ENCODE measurements at regions not wholly inside any gene's neighbourhood (a gene's known extent, or its start where the extent isn't known, plus 50 kb on each side); places are given as distances from the start of the nearest gene placed in this dataset.

DNA sequence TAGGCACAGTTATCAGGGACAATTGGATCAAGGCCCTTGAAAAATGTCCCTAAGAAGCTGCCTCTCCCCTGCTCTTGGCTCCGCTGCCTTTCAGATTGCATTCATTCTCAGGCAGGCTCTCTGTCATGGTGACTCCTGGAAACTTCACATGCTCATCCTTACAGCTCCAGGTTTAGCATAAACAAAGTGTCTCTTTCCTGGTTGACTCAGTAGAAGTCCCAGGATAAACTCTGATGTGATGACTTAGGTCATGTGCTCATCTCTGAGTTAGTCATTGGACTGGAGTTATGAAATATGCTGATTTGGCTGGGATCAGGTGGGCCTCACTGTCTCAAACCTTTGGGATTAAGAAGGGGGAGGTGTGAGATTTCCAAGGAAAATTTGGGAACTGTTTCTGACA lies 243.8 kb downstream of the ZNF621 start:
- no peak overlapping the region for H3K27ac Mint-ChIP-seq
- no peaks in the 10 kb centered on the region for H3K4me1 Mint-ChIP-seq (ENCODE audit: low read depth)
- peaks cover 3% of the 10 kb centered on the region for H3K9me3 Mint-ChIP-seq
- peaks cover 4% of the 10 kb centered on the region for H3K27me3 Mint-ChIP-seq
- no peak overlapping the region for H3K4me3 Mint-ChIP-seq
- no peaks in the 10 kb centered on the region for H3K36me3 Mint-ChIP-seq (ENCODE audit: low read depth)

DNA sequence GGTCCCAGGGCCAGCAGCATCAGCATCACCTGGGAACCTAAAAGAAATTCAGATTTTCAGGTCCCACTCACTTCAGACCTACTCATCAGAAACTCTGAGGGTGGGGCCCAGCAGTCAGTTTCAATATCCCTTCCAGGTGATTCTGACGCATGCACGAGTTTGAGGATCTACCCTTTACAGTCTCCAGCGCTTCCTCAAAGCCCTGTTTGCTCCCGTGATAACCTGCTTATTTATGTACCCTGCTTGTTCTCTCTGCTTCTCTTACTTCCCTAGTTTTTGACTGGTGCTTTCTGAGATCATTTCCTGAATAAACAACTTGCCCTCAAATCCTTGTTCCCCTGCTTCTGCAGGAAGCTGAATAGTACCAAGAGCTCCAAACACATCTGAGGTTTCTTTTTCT lies 245.3 kb downstream of the ZNF621 start:
- Mint-ChIP-seq H3K4me1 (ENCODE audit: low read depth) (no peaks in the 10 kb centered on the region), H3K27me3 (peaks cover 4% of the 10 kb centered on the region), H3K4me3 (no peak overlapping the region), H3K36me3 (ENCODE audit: low read depth) (no peaks in the 10 kb centered on the region), H3K9me3 (no peaks in the 10 kb centered on the region), H3K27ac (no peak overlapping the region)

DNA sequence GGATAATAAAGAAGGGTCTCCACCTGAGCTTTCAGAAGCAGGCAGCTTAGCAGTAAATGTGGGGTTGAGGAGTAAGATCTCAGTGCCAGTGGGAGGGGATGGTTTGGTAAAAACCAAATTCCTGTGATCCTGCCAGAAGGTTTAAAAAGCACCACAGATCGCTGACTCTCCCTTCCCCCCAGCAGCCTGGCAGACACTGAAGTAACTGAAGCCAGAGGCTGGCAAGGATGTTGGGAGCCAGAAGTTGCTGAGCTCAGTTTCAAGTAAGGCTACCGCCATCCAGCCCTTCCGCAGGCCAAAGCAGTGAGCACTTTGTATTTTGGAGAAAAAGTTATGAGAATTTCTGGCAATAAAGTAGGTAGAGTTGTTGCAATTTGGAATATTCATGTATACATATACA lies 246.4 kb downstream of the ZNF621 start:
- no peaks in the 10 kb centered on the region for H3K36me3 Mint-ChIP-seq (ENCODE audit: low read depth)
- peaks cover 10% of the 10 kb centered on the region for H3K27me3 Mint-ChIP-seq
- no peaks in the 10 kb centered on the region for H3K4me1 Mint-ChIP-seq (ENCODE audit: low read depth)
- H3K27ac Mint-ChIP-seq: no peak overlapping the region
- H3K9me3 Mint-ChIP-seq: no peaks in the 10 kb centered on the region
- no peak overlapping the region for H3K4me3 Mint-ChIP-seq

DNA sequence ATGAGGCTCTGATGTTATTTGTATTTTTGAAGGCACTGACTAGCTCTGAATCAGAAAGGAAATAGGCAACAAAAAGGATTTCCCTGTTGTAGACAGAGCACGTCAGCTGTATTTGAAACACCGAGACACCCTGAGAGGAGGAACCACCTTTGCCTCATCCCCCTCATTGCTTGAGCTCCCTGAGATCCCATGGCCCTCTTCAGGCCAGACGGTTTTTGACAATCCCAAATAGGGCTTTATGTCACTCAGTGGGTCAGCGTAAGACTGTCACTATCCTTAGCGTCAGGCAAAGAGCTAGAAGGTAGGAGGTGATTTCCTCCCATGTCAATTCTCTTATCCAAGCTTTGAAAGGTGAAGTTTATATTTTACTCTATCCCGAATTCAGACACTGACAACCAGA lies 254.3 kb downstream of the ZNF621 start:
- no peak overlapping the region for H3K27ac Mint-ChIP-seq
- H3K9me3 Mint-ChIP-seq: no peaks in the 10 kb centered on the region
- peaks cover 27% of the 10 kb centered on the region for H3K27me3 Mint-ChIP-seq
- H3K36me3 Mint-ChIP-seq (ENCODE audit: low read depth): no peaks in the 10 kb centered on the region
- no peaks in the 10 kb centered on the region for H3K4me1 Mint-ChIP-seq (ENCODE audit: low read depth)
- no peak overlapping the region for H3K4me3 Mint-ChIP-seq

DNA sequence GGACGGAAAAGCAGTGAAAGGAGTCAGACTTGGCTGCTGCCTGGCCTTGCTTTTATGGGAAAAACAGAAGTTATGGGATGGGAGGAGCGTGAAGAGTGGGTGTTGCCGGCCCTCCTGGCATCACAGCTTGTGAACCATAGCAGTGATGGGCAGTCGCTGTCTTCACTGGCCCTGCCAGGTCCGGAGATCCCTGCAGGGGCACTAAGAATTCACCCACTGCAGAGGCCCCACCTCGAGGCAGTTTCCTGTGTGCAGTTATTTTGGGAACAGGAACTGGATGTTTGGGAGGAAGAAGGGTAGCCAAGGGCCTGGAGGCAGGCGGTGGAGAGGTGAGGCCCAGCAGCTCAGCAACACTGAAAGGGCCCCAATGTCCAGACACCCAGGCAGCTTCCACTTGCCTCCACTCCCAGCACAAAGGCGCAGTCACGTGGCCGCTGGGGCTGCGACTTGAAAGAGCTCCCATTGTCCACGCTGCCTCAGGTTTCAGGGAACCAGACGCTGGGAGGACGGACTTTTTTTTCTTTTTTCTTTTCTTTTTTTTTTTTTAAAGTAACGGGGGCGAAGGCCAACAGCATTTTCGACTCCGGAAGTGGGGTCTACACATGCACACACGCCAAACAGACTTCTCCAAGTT lies 255.6 kb downstream of the ZNF621 start:
- no peak overlapping the region for H3K27ac Mint-ChIP-seq
- H3K36me3 Mint-ChIP-seq (ENCODE audit: low read depth): no peaks in the 10 kb centered on the region
- no peaks in the 10 kb centered on the region for H3K9me3 Mint-ChIP-seq
- H3K4me3 Mint-ChIP-seq: no peak overlapping the region
- no peaks in the 10 kb centered on the region for H3K4me1 Mint-ChIP-seq (ENCODE audit: low read depth)
- H3K27me3 Mint-ChIP-seq: peaks cover 33% of the 10 kb centered on the region

DNA sequence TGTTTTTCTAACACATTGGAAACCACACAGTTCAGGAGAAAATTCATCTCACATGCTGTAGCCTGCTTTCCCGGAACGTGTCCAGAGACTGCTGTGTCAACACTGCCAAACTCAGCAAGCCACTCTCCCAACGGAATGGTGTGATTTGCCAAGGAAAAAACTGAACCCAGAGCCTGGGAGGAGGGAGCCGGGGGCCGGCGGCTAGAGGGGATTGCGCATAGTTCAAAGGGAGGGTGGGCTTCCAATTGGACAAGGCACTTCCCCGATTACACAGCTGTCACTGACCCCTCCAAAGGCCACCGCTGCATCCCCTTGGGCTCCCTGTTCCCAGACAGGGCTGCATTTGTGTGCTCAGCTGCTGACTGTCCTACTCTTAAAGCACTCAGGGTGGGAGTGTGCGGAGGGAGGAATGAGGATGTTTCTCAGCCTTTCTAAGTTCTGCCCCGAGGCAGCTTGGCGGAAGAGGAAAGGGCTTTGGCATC lies 256.2 kb downstream of the ZNF621 start:
- Mint-ChIP-seq H3K4me3 (no peak overlapping the region), H3K4me1 (ENCODE audit: low read depth) (no peaks in the 10 kb centered on the region), H3K9me3 (peaks cover 5% of the 10 kb centered on the region), H3K27me3 (peaks cover 33% of the 10 kb centered on the region), H3K27ac (no peak overlapping the region), H3K36me3 (ENCODE audit: low read depth) (no peaks in the 10 kb centered on the region)

DNA sequence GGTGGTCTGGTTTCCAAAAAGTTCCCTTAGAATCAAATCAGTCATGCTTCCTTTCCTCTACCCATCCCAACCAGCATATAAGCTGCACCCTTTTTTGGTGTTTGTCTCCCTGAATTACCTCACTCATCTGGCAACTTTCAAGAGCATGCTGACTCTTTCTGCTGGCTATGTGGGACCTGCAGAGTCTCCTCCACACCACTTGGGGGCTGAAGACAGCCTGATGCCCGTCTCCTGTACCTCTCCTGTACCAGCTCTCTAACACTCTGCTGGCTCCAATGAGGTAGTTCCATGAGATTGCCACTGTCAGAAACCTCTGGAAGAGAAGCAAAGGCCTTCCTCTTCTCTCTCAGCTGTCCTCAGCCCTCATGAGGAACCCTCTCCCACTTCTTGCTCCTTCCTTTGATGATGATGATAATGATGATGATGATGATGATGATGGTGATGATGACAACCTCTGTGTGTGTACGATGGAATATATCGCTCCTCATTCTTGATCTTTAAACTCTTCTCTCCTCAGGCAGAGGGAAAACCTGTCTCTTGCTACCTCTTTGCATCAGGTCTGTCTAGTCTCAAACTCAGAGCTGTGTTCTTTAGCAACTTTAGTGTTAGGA lies 257.5 kb downstream of the ZNF621 start:
- Mint-ChIP-seq H3K9me3 (peaks cover 9% of the 10 kb centered on the region), H3K36me3 (ENCODE audit: low read depth) (no peaks in the 10 kb centered on the region), H3K27me3 (peaks cover 25% of the 10 kb centered on the region), H3K4me3 (no peak overlapping the region), H3K27ac (no peak overlapping the region), H3K4me1 (ENCODE audit: low read depth) (no peaks in the 10 kb centered on the region)

DNA sequence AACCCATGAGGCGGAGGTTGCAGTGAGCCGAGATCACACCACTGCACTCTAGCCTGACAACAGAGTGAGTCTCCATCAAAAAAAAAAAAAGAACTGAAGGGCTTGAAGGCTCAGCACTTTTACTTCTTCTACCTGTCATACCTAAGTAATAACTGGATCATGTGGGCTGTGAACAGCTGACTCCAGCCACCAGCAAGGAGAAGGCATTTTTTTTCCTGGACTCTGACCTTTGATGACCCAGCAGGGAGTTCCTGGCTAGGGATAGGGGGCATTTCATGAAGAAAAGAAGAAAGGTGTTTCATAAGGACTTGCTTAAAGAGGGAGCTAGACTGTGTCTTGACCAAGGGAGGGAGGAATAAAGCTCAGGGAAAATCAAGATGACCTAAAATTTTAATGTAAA lies 266.0 kb downstream of the ZNF621 start:
- Mint-ChIP-seq H3K9me3 (peaks cover 5% of the 10 kb centered on the region), H3K4me1 (ENCODE audit: low read depth) (no peaks in the 10 kb centered on the region), H3K4me3 (no peak overlapping the region), H3K27me3 (peaks cover 2% of the 10 kb centered on the region), H3K27ac (no peak overlapping the region), H3K36me3 (ENCODE audit: low read depth) (no peaks in the 10 kb centered on the region)

DNA sequence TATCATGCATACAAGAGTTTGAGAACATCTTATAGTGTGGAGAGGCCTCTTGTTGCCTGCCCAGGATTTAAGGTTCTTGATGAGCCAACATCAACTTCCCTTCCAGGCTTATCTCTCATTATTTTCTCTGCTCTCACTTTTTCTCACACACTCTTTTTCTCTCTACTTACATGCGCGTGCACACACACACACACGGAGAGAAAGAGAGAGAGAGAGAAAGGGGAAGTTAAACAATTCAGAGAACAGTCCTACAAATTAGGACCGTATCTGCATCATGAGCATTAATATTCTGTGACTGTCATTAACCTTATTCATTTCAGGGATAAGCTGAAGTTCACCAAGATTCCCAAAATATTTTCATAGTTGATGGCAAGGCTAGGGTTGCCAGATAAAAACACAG lies 269.0 kb downstream of the ZNF621 start:
- Mint-ChIP-seq H3K9me3 (no peaks in the 10 kb centered on the region), H3K4me1 (ENCODE audit: low read depth) (no peaks in the 10 kb centered on the region), H3K4me3 (no peak overlapping the region), H3K27ac (no peak overlapping the region), H3K36me3 (ENCODE audit: low read depth) (no peaks in the 10 kb centered on the region), H3K27me3 (no peaks in the 10 kb centered on the region)

DNA sequence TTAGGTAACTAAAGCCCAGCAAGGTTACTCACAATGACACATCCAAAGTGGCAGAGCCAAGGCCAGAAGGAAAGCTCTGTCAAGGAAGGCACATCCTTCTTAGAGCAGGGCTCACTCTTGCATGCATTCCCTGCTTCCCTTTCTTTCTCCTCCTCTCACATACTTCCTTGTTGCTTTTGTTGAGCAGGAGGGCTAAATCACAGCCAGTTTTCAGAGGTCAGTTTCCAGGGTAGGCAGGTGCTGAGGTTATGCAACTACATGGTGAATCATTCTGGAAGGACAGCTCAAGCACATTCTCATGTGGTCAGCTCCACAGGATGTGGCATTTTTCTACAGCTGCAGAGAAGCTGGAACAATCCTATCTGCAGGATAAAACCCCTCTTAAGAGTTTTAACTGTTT lies 275.6 kb downstream of the ZNF621 start:
- Mint-ChIP-seq H3K27ac (no peak overlapping the region), H3K4me3 (no peak overlapping the region), H3K4me1 (ENCODE audit: low read depth) (no peaks in the 10 kb centered on the region), H3K27me3 (peaks cover 10% of the 10 kb centered on the region), H3K9me3 (peaks cover 4% of the 10 kb centered on the region), H3K36me3 (ENCODE audit: low read depth) (no peaks in the 10 kb centered on the region)

DNA sequence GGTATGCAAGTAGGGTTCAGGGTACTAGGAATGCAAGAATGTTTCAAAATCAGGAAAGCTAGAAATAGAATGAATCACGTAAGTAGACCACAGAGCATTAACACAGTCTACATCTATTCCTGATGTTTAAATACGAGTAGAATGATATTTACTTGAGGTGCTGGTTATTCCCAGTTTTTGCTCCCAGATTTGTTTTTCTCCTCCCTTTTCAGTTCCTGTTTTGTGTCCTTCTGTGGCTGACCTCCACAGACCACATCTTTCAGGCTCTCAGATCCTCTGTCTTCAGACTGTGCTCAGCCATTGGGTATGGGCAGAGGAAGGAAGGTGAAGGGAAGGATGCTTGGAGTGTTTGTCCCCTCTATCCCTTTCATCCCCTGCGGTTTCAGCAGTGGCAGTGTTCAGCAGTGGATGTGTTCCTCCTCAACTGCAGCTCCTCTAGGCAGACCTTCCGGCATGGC lies 276.6 kb downstream of the ZNF621 start:
- no peaks in the 10 kb centered on the region for H3K36me3 Mint-ChIP-seq (ENCODE audit: low read depth)

DNA sequence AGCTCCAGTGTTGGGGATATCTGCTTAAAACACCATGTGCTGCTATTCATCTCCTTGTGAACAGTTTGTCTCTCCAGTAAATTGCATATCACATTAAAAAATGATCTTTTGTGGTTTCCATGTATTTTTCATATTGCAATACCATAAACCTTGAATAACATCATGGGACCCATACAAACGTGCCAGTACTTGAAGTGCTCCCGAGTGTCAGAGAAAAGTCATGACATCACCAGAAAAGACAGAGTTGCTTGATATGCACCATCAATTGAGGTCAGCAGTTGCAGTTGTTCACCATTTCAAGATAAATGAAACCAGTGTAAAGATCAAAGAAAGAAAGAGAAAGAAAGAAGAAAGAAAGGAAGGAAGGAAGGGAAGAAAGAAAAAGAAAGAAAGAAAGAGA lies 278.6 kb downstream of the ZNF621 start:
- Mint-ChIP-seq H3K27me3 (peaks cover 10% of the 10 kb centered on the region), H3K27ac (no peak overlapping the region), H3K9me3 (peaks cover 4% of the 10 kb centered on the region), H3K4me1 (ENCODE audit: low read depth) (no peaks in the 10 kb centered on the region), H3K4me3 (no peak overlapping the region), H3K36me3 (ENCODE audit: low read depth) (no peaks in the 10 kb centered on the region)

More for the DNA sequence above, 276.6 kb downstream of the ZNF621 start:
- H3K27me3 Mint-ChIP-seq: peaks cover 10% of the 10 kb centered on the region
- no peak overlapping the region for H3K27ac Mint-ChIP-seq
- H3K4me1 Mint-ChIP-seq (ENCODE audit: low read depth): no peaks in the 10 kb centered on the region
- H3K9me3 Mint-ChIP-seq: peaks cover 4% of the 10 kb centered on the region
- no peak overlapping the region for H3K4me3 Mint-ChIP-seq

DNA sequence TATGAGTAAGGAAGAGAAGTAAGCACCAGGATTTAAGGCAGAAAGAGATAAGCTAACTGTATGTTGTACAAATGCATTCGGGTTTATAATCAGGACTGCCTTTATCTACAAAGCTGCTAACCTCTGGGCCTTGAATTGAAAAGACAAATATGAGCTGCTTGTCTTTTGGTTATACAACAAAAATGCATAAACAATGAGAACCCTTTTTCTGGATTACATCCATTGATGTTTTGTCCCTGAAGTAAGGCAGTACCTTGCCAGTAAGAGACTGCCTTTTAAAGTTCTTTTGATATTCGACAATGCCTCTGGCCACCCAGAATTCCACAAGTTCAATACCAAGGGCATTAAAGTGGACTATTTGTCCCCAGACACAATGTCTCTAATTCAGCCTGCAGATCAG lies 280.7 kb downstream of the ZNF621 start:
- Mint-ChIP-seq H3K27me3 (peaks cover 10% of the 10 kb centered on the region), H3K4me3 (no peak overlapping the region), H3K9me3 (peaks cover 8% of the 10 kb centered on the region), H3K36me3 (ENCODE audit: low read depth) (no peaks in the 10 kb centered on the region), H3K27ac (no peak overlapping the region), H3K4me1 (ENCODE audit: low read depth) (no peaks in the 10 kb centered on the region)

DNA sequence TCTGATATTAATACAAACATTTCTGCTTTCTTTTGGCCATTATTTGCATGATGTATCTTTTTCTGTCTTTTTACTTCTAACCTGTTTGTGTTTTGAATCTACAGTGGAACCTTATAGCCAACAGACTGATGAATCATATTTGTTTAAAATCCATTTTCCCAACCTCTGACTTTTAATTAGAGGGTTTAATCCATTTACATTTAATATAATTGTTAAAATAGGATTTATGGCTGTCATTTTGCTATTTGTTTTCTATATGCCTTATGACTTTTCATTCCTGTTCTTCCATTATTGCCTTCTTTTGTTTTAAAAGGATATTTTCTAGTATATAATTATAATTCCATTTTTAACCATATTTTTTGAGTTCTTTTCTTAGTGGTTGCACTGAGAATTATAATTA lies 286.1 kb downstream of the ZNF621 start:
- peaks cover 14% of the 10 kb centered on the region for H3K27me3 Mint-ChIP-seq
- peaks cover 17% of the 10 kb centered on the region for H3K9me3 Mint-ChIP-seq
- no peaks in the 10 kb centered on the region for H3K4me1 Mint-ChIP-seq (ENCODE audit: low read depth)
- no peaks in the 10 kb centered on the region for H3K36me3 Mint-ChIP-seq (ENCODE audit: low read depth)
- H3K27ac Mint-ChIP-seq: no peak overlapping the region
- no peak overlapping the region for H3K4me3 Mint-ChIP-seq

DNA sequence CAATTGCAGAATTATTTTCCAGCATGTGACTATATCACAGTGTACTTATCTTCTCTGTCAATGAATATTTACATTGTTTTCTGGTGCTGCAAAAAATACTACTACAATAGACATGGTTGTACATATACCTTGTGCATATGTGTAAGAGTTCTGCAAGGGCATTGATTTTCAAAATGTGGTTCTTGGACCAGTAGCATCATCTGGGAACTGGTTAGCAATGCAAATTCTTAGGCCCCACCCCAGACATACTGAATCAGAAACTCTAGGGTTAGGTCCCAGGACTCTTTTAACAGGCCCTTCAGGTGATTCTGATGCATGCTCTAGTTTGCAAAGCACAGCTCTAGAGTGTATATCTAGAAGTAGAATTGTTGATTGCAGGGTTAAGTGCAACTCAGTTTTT lies 292.3 kb downstream of the ZNF621 start:
- Mint-ChIP-seq H3K4me1 (ENCODE audit: low read depth) (no peaks in the 10 kb centered on the region), H3K4me3 (no peak overlapping the region), H3K9me3 (peaks cover 7% of the 10 kb centered on the region), H3K27me3 (peaks cover 13% of the 10 kb centered on the region), H3K27ac (no peak overlapping the region), H3K36me3 (ENCODE audit: low read depth) (no peaks in the 10 kb centered on the region)

DNA sequence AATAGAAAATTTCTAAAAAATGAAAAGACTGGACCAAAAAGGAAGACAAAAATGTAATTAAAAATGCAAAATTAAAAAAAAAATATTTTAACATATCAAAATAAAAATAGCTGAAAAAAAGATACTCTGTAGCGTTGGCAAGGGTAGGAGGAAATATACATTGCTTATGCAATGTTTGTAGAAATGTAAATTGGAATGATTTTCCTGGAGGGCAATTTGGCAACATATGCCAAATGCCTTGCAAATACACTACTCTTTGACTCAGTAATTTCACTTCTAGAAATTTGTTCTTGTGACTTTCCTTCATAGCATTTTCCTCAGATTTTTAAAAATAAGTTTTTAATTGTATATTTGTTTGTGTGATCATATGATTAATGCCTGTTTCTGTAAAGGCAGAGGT lies 296.6 kb downstream of the ZNF621 start:
- Mint-ChIP-seq H3K27ac (no peak overlapping the region), H3K27me3 (peaks cover 5% of the 10 kb centered on the region), H3K9me3 (no peaks in the 10 kb centered on the region), H3K4me1 (ENCODE audit: low read depth) (no peaks in the 10 kb centered on the region), H3K4me3 (no peak overlapping the region), H3K36me3 (ENCODE audit: low read depth) (no peaks in the 10 kb centered on the region)

Measured in stimulated activated naive CD8-positive, alpha-beta T cell treated with anti-CD3 and anti-CD28 coated beads, Interleukin-15, Interleukin-2, amounts not matched to agents 100 ng/mL and 50 ng/mL, for 24 hours (primary cell).